ENCODE measurements at regions not wholly inside any gene's neighbourhood (a gene's known extent, or its start where the extent isn't known, plus 50 kb on each side); places are given as distances from the start of the nearest gene placed in this dataset.

- intact Hi-C loops (cut with DNase I) = no loop called here
- Histone ChIP-seq H3K36me3 (no peaks in the 10 kb centered on the region), H3K27me3 (replicated peaks; ENCODE audit: insufficient read depth) (no peaks in the 10 kb centered on the region), H3K4me1 (replicated peaks) (no peaks in the 10 kb centered on the region), H3K9me3 (no peaks in the 10 kb centered on the region), H3K27ac (no peak overlapping the region), H3K4me3 (no peak overlapping the region)
- TF ChIP-seq CTCF (IDR thresholded peaks at IDR 0.05) = no peak
- TF ChIP-seq POLR2AphosphoS5 (IDR thresholded peaks at IDR 0.05) = no peak
- TF ChIP-seq POLR2A (IDR thresholded peaks at IDR 0.05) = no peak
- DNase-seq (ENCODE audit: low spot score) = no peak
Measured at GRCh38 chr13:66137384-66137783, 1092.8 kb downstream of the PCDH9 start.

GRCh38 chr13:66128692-66129269 lies 1101.4 kb downstream of the PCDH9 start:
- Histone ChIP-seq H3K4me3 (no peak overlapping the region), H3K36me3 (no peaks in the 10 kb centered on the region), H3K4me1 (replicated peaks) (no peaks in the 10 kb centered on the region), H3K27me3 (replicated peaks; ENCODE audit: insufficient read depth) (no peaks in the 10 kb centered on the region), H3K9me3 (no peaks in the 10 kb centered on the region), H3K27ac (no peak overlapping the region)
- TF ChIP-seq POLR2AphosphoS5 (IDR thresholded peaks at IDR 0.05) = no peak
- no peak for TF ChIP-seq CTCF (IDR thresholded peaks at IDR 0.05)
- no peak for TF ChIP-seq POLR2A (IDR thresholded peaks at IDR 0.05)
- intact Hi-C loops (cut with DNase I) = no loop called here
- DNase-seq (ENCODE audit: low spot score) = no peak
- 95% methylated on average over 4 of the region's 4 CpGs for WGBS

DNA sequence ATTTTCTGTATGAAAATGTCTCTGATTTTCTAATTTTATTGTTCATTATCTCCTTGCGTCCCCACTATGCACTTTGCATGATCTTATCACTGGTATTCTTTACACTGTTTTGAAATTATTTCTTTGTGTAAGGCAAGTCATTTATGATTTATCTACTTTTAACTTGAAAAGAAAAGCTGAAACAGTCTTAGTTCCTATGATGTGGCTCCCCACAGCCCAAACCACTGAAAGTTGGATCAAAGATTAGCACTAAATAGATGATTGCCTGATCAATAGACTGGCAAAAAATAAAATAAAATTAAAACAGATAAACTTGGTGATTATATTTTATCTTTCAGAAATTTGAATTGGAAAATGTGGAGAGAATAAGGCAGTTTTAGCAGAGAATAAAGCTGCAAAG lies 1101.9 kb downstream of the PCDH9 start:
- WGBS = 78% methylated on average over 1 of the region's 1 CpG
- Histone ChIP-seq H3K36me3 (no peaks in the 10 kb centered on the region), H3K9me3 (no peaks in the 10 kb centered on the region), H3K27ac (no peak overlapping the region), H3K4me3 (no peak overlapping the region), H3K4me1 (replicated peaks) (no peaks in the 10 kb centered on the region), H3K27me3 (replicated peaks; ENCODE audit: insufficient read depth) (no peaks in the 10 kb centered on the region)
- intact Hi-C loops (cut with DNase I) = no loop called here
- no peak for TF ChIP-seq POLR2AphosphoS5 (IDR thresholded peaks at IDR 0.05)
- TF ChIP-seq CTCF (IDR thresholded peaks at IDR 0.05) = no peak
- TF ChIP-seq POLR2A (IDR thresholded peaks at IDR 0.05) = no peak
- no peak for DNase-seq (ENCODE audit: low spot score)

- Histone ChIP-seq H3K4me1 (replicated peaks) (no peaks in the 10 kb centered on the region), H3K27me3 (replicated peaks; ENCODE audit: insufficient read depth) (no peaks in the 10 kb centered on the region), H3K4me3 (no peak overlapping the region), H3K27ac (no peak overlapping the region), H3K9me3 (no peaks in the 10 kb centered on the region), H3K36me3 (no peaks in the 10 kb centered on the region)
- WGBS = 84% methylated on average over 4 of the region's 4 CpGs
- TF ChIP-seq POLR2AphosphoS5 (IDR thresholded peaks at IDR 0.05) = no peak
- TF ChIP-seq POLR2A (IDR thresholded peaks at IDR 0.05) = no peak
- TF ChIP-seq CTCF (IDR thresholded peaks at IDR 0.05) = no peak
- intact Hi-C loops (cut with DNase I) = no loop called here
- no peak for DNase-seq (ENCODE audit: low spot score)
Measured at GRCh38 chr13:66117563-66117962, 1112.6 kb downstream of the PCDH9 start.

DNA sequence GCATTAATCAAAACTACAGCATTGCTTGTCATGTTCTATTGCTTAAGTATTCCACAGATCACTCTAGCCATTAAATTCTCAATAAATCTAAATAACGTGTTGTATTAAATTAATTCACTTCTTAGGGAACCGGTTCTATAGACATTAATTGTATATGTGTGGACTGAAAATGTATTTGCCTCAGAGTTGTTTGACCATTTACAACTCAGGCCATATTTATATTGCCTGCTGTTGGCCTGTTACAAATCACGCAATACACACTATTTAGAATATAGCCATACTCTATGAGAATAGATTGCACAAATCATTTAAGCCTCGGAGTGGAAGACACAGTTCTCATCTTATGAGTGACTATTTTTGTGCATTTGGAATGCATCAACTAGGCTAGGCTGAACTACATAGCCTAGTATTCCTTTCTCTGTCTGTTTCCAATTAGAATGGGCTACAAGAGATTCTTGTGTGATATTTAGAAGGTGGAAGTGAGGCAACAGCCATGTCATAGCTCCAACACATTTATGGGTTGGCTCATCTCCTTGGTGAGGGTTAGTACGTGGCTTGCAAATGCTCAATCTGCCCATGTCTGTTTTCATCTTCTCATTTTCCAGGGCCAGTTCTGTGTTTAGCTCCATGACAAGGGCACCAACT lies 1116.1 kb downstream of the PCDH9 start:
- TF ChIP-seq CTCF (IDR thresholded peaks at IDR 0.05) (no peak), POLR2AphosphoS5 (IDR thresholded peaks at IDR 0.05) (no peak), POLR2A (IDR thresholded peaks at IDR 0.05) (no peak)
- intact Hi-C loops (cut with DNase I) = no loop called here
- 78% methylated on average over 5 of the region's 5 CpGs for WGBS
- Histone ChIP-seq H3K4me3 (no peak overlapping the region), H3K9me3 (no peaks in the 10 kb centered on the region), H3K36me3 (no peaks in the 10 kb centered on the region), H3K4me1 (replicated peaks) (no peaks in the 10 kb centered on the region), H3K27ac (no peak overlapping the region), H3K27me3 (replicated peaks; ENCODE audit: insufficient read depth) (no peaks in the 10 kb centered on the region)
- no peak for DNase-seq (ENCODE audit: low spot score)

All from prostate gland (tissue), 2 donors.